HepG2 (cell line): ENCODE measurements at regions not wholly inside any gene's neighbourhood (a gene's known extent, or its start where the extent isn't known, plus 50 kb on each side); places are given as distances from the start of the nearest gene placed in this dataset.

Experiments used
- MAZ ChIP-seq, 2 experiments: sonication (generic) in 1 of 2; formaldehyde crosslinking in 1 of 2; IDR thresholded peaks; 2 replicates each; pipeline versions ENCODE4 v1.5.0 to v1.6.1; 2012 to 2020; ENCODE audit warnings: low read depth in 2 of 2, mild to moderate bottlenecking in 2 of 2, borderline replicate concordance in 1 of 2, improper control_type of control experiment in 1 of 2, low read length in 1 of 2, missing genetic modification reagents in 1 of 2, moderate library complexity in 1 of 2
- TSC22D2 ChIP-seq: sonication (generic); formaldehyde crosslinking; IDR thresholded peaks from 2 replicates; pipeline ENCODE4 v1.5.1; 2020; ENCODE audit warnings: missing genetic modification reagents, mild to moderate bottlenecking, borderline replicate concordance
- ZBTB40 ChIP-seq, 2 experiments: fragments of 450-650 bp in 1 of 2; sonication (generic) in 1 of 2; formaldehyde crosslinking in 1 of 2; IDR thresholded peaks; 2 replicates each; pipeline versions ENCODE4 v1.6.1 to v1.8.0; 2016 to 2022; ENCODE audit warnings: antibody characterized with exemption in 1 of 2, mild to moderate bottlenecking in 1 of 2, missing genetic modification reagents in 1 of 2
- ZNF281 ChIP-seq: sonication (generic); formaldehyde crosslinking; IDR thresholded peaks from 2 replicates; pipeline ENCODE4 v1.4.0; 2020; ENCODE audit warnings: missing genetic modification reagents, borderline replicate concordance
- TF ChIP-seq, protein P1 (sequence below): sonication (generic); formaldehyde crosslinking; IDR thresholded peaks from 2 replicates; pipeline ENCODE4 v1.8.1; 2023; ENCODE audit warnings: missing genetic modification reagents, inconsistent platforms, borderline replicate concordance
- TF ChIP-seq, protein P2 (sequence below): sonication (generic); formaldehyde crosslinking; IDR thresholded peaks from 2 replicates; pipeline ENCODE4 v1.4.0; 2020; ENCODE audit warnings: missing genetic modification reagents
- TF ChIP-seq, protein P3 (sequence below): sonication (generic); formaldehyde crosslinking; IDR thresholded peaks from 2 replicates; pipeline ENCODE4 v1.4.0; 2020; ENCODE audit warnings: missing genetic modification reagents

GRCh38 chrX:120755066-120755846, 120.4 kb downstream of the CT47B1 start (continued):
- TF ChIP-seq MAZ (IDR thresholded peaks at IDR 0.05; ENCODE audit: borderline replicate concordance, low read depth, low read length) (no peak), MAZ (CRISPR knock-in tag; IDR thresholded peaks at IDR 0.05; ENCODE audit: low read depth) (no peak), TSC22D2 (CRISPR knock-in tag) (no peak), ZBTB40 (IDR thresholded peaks at IDR 0.05) (no peak), ZBTB40 (CRISPR knock-in tag; IDR thresholded peaks at IDR 0.05) (no peak), ZNF281 (CRISPR knock-in tag) (peak; percentile 93)
- TF ChIP-seq, protein P1, sequence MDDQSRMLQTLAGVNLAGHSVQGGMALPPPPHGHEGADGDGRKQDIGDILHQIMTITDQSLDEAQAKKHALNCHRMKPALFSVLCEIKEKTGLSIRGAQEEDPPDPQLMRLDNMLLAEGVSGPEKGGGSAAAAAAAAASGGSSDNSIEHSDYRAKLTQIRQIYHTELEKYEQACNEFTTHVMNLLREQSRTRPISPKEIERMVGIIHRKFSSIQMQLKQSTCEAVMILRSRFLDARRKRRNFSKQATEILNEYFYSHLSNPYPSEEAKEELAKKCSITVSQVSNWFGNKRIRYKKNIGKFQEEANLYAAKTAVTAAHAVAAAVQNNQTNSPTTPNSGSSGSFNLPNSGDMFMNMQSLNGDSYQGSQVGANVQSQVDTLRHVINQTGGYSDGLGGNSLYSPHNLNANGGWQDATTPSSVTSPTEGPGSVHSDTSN, result no peak
- TF ChIP-seq, protein P2, sequence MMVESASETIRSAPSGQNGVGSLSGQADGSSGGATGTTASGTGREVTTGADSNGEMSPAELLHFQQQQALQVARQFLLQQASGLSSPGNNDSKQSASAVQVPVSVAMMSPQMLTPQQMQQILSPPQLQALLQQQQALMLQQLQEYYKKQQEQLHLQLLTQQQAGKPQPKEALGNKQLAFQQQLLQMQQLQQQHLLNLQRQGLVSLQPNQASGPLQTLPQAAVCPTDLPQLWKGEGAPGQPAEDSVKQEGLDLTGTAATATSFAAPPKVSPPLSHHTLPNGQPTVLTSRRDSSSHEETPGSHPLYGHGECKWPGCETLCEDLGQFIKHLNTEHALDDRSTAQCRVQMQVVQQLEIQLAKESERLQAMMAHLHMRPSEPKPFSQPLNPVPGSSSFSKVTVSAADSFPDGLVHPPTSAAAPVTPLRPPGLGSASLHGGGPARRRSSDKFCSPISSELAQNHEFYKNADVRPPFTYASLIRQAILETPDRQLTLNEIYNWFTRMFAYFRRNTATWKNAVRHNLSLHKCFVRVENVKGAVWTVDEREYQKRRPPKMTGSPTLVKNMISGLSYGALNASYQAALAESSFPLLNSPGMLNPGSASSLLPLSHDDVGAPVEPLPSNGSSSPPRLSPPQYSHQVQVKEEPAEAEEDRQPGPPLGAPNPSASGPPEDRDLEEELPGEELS (CRISPR knock-in tag), result peak; percentile 44; the same call in 1 of the 2 replicates
- TF ChIP-seq, protein P3, sequence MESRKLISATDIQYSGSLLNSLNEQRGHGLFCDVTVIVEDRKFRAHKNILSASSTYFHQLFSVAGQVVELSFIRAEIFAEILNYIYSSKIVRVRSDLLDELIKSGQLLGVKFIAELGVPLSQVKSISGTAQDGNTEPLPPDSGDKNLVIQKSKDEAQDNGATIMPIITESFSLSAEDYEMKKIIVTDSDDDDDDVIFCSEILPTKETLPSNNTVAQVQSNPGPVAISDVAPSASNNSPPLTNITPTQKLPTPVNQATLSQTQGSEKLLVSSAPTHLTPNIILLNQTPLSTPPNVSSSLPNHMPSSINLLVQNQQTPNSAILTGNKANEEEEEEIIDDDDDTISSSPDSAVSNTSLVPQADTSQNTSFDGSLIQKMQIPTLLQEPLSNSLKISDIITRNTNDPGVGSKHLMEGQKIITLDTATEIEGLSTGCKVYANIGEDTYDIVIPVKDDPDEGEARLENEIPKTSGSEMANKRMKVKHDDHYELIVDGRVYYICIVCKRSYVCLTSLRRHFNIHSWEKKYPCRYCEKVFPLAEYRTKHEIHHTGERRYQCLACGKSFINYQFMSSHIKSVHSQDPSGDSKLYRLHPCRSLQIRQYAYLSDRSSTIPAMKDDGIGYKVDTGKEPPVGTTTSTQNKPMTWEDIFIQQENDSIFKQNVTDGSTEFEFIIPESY (CRISPR knock-in tag), result no peak
